ENCODE measurements at regions not wholly inside any gene's neighbourhood (a gene's known extent, or its start where the extent isn't known, plus 50 kb on each side); places are given as distances from the start of the nearest gene placed in this dataset.

DNA sequence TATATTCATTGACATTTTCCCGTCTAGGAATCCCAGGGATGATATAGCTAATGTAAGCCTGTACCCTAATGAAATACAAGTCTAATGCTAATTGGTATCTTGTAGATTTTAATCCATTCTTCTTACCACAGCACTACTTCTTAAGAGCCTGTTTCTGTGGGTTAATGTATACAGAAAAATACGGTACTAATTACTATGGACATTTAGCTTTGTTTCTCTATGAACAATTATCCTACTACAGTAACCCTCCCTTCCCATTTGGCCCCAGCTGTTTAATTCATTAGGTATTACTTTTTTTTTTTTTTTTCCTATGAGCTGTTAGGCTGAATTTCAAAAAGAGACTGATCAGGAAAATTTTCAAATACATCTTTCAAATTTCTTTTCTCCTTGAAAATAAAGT lies 245.1 kb upstream of the SLC7A11 start:
- no peaks in the 10 kb centered on the region for H3K4me1 ChIP-seq (ENCODE audit: insufficient read depth, low read length)
- H3K27ac ChIP-seq (ENCODE audit: low read depth, low read length): no peak overlapping the region
- TF ChIP-seq, protein P1, sequence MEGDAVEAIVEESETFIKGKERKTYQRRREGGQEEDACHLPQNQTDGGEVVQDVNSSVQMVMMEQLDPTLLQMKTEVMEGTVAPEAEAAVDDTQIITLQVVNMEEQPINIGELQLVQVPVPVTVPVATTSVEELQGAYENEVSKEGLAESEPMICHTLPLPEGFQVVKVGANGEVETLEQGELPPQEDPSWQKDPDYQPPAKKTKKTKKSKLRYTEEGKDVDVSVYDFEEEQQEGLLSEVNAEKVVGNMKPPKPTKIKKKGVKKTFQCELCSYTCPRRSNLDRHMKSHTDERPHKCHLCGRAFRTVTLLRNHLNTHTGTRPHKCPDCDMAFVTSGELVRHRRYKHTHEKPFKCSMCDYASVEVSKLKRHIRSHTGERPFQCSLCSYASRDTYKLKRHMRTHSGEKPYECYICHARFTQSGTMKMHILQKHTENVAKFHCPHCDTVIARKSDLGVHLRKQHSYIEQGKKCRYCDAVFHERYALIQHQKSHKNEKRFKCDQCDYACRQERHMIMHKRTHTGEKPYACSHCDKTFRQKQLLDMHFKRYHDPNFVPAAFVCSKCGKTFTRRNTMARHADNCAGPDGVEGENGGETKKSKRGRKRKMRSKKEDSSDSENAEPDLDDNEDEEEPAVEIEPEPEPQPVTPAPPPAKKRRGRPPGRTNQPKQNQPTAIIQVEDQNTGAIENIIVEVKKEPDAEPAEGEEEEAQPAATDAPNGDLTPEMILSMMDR (IDR thresholded peaks at IDR 0.05; ENCODE audit: extremely low read depth, low read depth, low read length): no peak
- peak; percentile 10 for DNase-seq (ENCODE audit: insufficient read length, low spot score, missing footprints)
- H4K20me1 ChIP-seq (ENCODE audit: insufficient read depth, low read length): no peaks in the 10 kb centered on the region
- no peaks in the 10 kb centered on the region for H3K79me2 ChIP-seq (ENCODE audit: insufficient read depth, low read length)
- H3K4me3 ChIP-seq (ENCODE audit: insufficient read depth, low read length): no peak overlapping the region
- H3K9me3 ChIP-seq (ENCODE audit: low read depth, low read length): no peaks in the 10 kb centered on the region
- no peaks in the 10 kb centered on the region for H3K36me3 ChIP-seq (ENCODE audit: insufficient read depth, low read length)
- no peak overlapping the region for H2AFZ ChIP-seq (ENCODE audit: low read length)
- no peaks in the 10 kb centered on the region for H3K27me3 ChIP-seq (ENCODE audit: insufficient read depth, low read length)
- H3K4me2 ChIP-seq (ENCODE audit: insufficient read depth, low read length): no peak overlapping the region

DNA sequence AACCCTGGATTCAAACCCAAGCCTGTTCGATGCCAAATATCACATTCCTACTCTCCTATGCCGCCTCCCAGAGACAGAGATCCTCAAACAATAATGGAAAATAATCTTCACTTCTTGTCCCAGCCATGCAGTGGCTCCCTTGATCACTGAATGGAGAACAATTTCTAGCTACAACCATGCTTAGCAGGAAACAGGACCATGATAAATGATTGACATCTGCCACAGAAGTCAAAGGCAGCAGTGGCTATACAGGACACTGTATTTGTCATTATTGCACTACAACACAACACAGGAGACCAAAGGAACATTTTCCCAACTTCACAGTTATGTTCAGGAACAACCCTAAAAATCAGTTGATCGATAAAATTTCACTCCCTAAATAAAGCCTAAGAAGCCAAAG lies 243.3 kb upstream of the SLC7A11 start:
- no peak overlapping the region for H3K27ac ChIP-seq (ENCODE audit: low read depth, low read length)
- H3K4me1 ChIP-seq (ENCODE audit: insufficient read depth, low read length): no peaks in the 10 kb centered on the region
- no peaks in the 10 kb centered on the region for H3K27me3 ChIP-seq (ENCODE audit: insufficient read depth, low read length)
- H3K79me2 ChIP-seq (ENCODE audit: insufficient read depth, low read length): no peaks in the 10 kb centered on the region
- no peak overlapping the region for H3K4me3 ChIP-seq (ENCODE audit: insufficient read depth, low read length)
- no peaks in the 10 kb centered on the region for H3K36me3 ChIP-seq (ENCODE audit: insufficient read depth, low read length)
- H4K20me1 ChIP-seq (ENCODE audit: insufficient read depth, low read length): no peaks in the 10 kb centered on the region
- H2AFZ ChIP-seq (ENCODE audit: low read length): peak overlapping the region; percentile 7
- H3K4me2 ChIP-seq (ENCODE audit: insufficient read depth, low read length): no peak overlapping the region
- DNase-seq (ENCODE audit: insufficient read length, low spot score, missing footprints): peak; percentile 26
- H3K9me3 ChIP-seq (ENCODE audit: low read depth, low read length): no peaks in the 10 kb centered on the region
- TF ChIP-seq, protein P1 (IDR thresholded peaks at IDR 0.05; ENCODE audit: extremely low read depth, low read depth, low read length): no peak

DNA sequence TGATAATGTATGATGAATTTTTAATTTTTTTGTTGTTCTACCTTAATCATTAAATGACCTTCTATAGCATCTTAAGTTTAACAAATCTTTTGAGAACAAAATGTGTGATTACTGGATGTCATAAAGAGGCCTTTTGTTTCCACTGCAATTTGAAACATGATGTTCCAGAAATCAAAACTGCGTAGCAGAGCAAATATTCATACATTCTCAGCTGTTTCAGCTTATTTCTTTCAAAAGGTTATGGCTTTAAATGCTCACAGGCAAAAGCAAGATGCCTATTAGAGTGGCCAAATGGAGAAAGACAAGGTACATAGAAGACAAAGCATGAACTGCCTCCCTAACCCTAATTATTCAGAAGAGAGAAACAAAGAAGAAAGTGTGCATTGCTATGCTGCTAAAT lies 233.0 kb upstream of the SLC7A11 start:
- Histone ChIP-seq H4K20me1 (ENCODE audit: insufficient read depth, low read length) (no peaks in the 10 kb centered on the region), H3K79me2 (ENCODE audit: insufficient read depth, low read length) (no peaks in the 10 kb centered on the region), H3K4me3 (ENCODE audit: insufficient read depth, low read length) (no peak overlapping the region), H3K27me3 (ENCODE audit: insufficient read depth, low read length) (no peaks in the 10 kb centered on the region), H3K36me3 (ENCODE audit: insufficient read depth, low read length) (no peaks in the 10 kb centered on the region), H3K4me1 (ENCODE audit: insufficient read depth, low read length) (no peaks in the 10 kb centered on the region), H3K27ac (ENCODE audit: low read depth, low read length) (no peak overlapping the region), H2AFZ (ENCODE audit: low read length) (no peak overlapping the region), H3K9me3 (ENCODE audit: low read depth, low read length) (no peaks in the 10 kb centered on the region), H3K4me2 (ENCODE audit: insufficient read depth, low read length) (no peak overlapping the region)
- TF ChIP-seq, protein P1 (IDR thresholded peaks at IDR 0.05; ENCODE audit: extremely low read depth, low read depth, low read length): no peak
- DNase-seq (ENCODE audit: insufficient read length, low spot score, missing footprints): no peak

DNA sequence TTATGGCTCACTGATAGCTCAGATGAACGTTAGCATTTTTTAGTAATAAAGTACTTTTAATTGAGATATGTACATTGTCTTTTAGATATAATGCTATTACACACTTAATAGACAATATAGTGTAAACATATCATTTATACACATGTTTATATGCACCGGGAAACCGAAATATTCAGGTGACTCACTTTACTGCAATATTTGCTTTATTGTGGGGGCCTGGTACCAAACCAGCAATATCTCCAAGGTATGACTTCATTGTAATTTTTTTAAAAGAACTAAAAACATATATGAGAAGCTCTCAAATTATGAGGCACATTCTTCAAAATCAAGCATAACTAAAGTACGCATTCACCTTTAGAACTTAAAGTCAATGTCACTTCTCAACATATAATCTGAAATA lies 231.2 kb upstream of the SLC7A11 start:
- Histone ChIP-seq H3K27ac (ENCODE audit: low read depth, low read length) (no peak overlapping the region), H3K27me3 (ENCODE audit: insufficient read depth, low read length) (no peaks in the 10 kb centered on the region), H3K4me2 (ENCODE audit: insufficient read depth, low read length) (no peak overlapping the region), H4K20me1 (ENCODE audit: insufficient read depth, low read length) (no peaks in the 10 kb centered on the region), H2AFZ (ENCODE audit: low read length) (no peak overlapping the region), H3K36me3 (ENCODE audit: insufficient read depth, low read length) (no peaks in the 10 kb centered on the region), H3K9me3 (ENCODE audit: low read depth, low read length) (no peaks in the 10 kb centered on the region), H3K4me1 (ENCODE audit: insufficient read depth, low read length) (no peaks in the 10 kb centered on the region), H3K4me3 (ENCODE audit: insufficient read depth, low read length) (no peak overlapping the region), H3K79me2 (ENCODE audit: insufficient read depth, low read length) (no peaks in the 10 kb centered on the region)
- TF ChIP-seq, protein P1 (IDR thresholded peaks at IDR 0.05; ENCODE audit: extremely low read depth, low read depth, low read length): no peak
- no peak for DNase-seq (ENCODE audit: insufficient read length, low spot score, missing footprints)
